Right cardiac atrium (tissue), 5 donors: ENCODE measurements at regions not wholly inside any gene's neighbourhood (a gene's known extent, or its start where the extent isn't known, plus 50 kb on each side); places are given as distances from the start of the nearest gene placed in this dataset.
A peak's percentile ranks its signal among the peaks of the same experiment; 100 is the strongest.

Source experiments
- ATAC-seq, 2 donors: fragments of 200-7000 bp; cut with Tn5 transposase; one replicate each; pipeline versions ENCODE4 v1.8.0 to v1.9.1; 2020; ENCODE audit warnings: moderate library complexity in 2 of 2, mild to moderate bottlenecking in 1 of 2
- DNase-seq, 3 donors: peaks; one replicate each; pipeline ENCODE4 v3.0.0-alpha.2; 2020
- H3K27ac ChIP-seq: one replicate; pipeline ENCODE4 v1.5.1; 2013; ENCODE audit warnings: mild to moderate bottlenecking, low read length, control low read depth, moderate library complexity
- H3K27me3 ChIP-seq: one replicate; pipeline ENCODE4 v1.6.1; 2013; ENCODE audit not compliant: control insufficient read depth, insufficient read depth
- H3K4me1 ChIP-seq: one replicate; pipeline ENCODE4 v1.6.1; 2013; ENCODE audit warnings: low read length; ENCODE audit not compliant: control insufficient read depth, insufficient read depth
- H3K4me3 ChIP-seq: one replicate; pipeline ENCODE4 v1.5.1; 2013; ENCODE audit warnings: low read length, control low read depth
- H3K9me3 ChIP-seq: one replicate; pipeline ENCODE4 v1.6.1; 2013; ENCODE audit warnings: low read length; ENCODE audit not compliant: control insufficient read depth
- WGBS: extraction: QIAGEN DNeasy Blood & Tissue Kit; methylation state at CpG from one replicate; pipeline ENCODE4 v1.1.7; 2013; 5-methylcytosine and 5-hydroxymethylcytosine counted together
- intact Hi-C, 4 donors: fragments of 100-400 bp; cut with DNase I; formaldehyde crosslinking; loops; one replicate each; pipeline versions ENCODE4 v1.11.0 to v1.14.0; 2022 to 2023
- donor health status: healthy with polysubstance abuse.
- donor health status: DM: no; HTN: yes; CAD: no.
- donor health status: DM: no; HTN: no; CAD: no.
- donor health status: DM: no; HTN: yes; CAD: no; lungs with severe emphysema.
- donor health status: DM: yes; HTN: yes; CAD: no.

- DNase-seq (no peak), ATAC-seq (no peak)
- Histone ChIP-seq H3K4me1 (no peaks in the 10 kb centered on the region), H3K4me3 (no peak overlapping the region), H3K9me3 (no peaks in the 10 kb centered on the region), H3K27ac (no peak overlapping the region), H3K27me3 (no peaks in the 10 kb centered on the region)
- intact Hi-C loops = loop anchor here in 1 of 4 donors (10.0 kb wide), 2 partner anchors 108 to 388 kb away; no protein-coding TSS in a partner anchor
Observed at GRCh38 chr3:124463234-124463633, 267.0 kb upstream of the UMPS start.

GRCh38 chr3:124467980-124468902, 262.0 kb upstream of the UMPS start:
- H3K4me1 ChIP-seq = no peaks in the 10 kb centered on the region
- H3K9me3 ChIP-seq = no peaks in the 10 kb centered on the region
- no peak overlapping the region for H3K27ac ChIP-seq
- 67% methylated on average over 10 of the region's 10 CpGs for WGBS
- peak; percentile 69 to 83 for ATAC-seq
- intact Hi-C loops = loop anchor here (2.0 to 10.0 kb wide), 5 partner anchors 113 to 451 kb away; no protein-coding TSS in a partner anchor
- peak; percentile 27 to 63 (median 60) for DNase-seq
- no peak overlapping the region for H3K4me3 ChIP-seq
- no peaks in the 10 kb centered on the region for H3K27me3 ChIP-seq

- Histone ChIP-seq H3K9me3 (no peaks in the 10 kb centered on the region), H3K4me1 (no peaks in the 10 kb centered on the region), H3K27me3 (no peaks in the 10 kb centered on the region), H3K27ac (no peak overlapping the region), H3K4me3 (no peak overlapping the region)
- DNase-seq (no peak), ATAC-seq (no peak)
- intact Hi-C loops = loop anchor here (2.0 to 10.0 kb wide), 5 partner anchors 115 to 452 kb away; no protein-coding TSS in a partner anchor
- WGBS = 81% methylated on average over 5 of the region's 5 CpGs
Observed at GRCh38 chr3:124469555-124469954, 260.7 kb upstream of the UMPS start.

GRCh38 chr3:124478830-124479229, 251.4 kb upstream of the UMPS start:
- intact Hi-C loops = no loop called here
- Histone ChIP-seq H3K4me1 (no peaks in the 10 kb centered on the region), H3K4me3 (no peak overlapping the region), H3K27ac (no peak overlapping the region), H3K9me3 (no peaks in the 10 kb centered on the region), H3K27me3 (no peaks in the 10 kb centered on the region)
- DNase-seq = no peak
- WGBS = 97% methylated on average over 2 of the region's 2 CpGs
- ATAC-seq = no peak

- Histone ChIP-seq H3K27me3 (no peaks in the 10 kb centered on the region), H3K4me1 (no peaks in the 10 kb centered on the region), H3K27ac (no peak overlapping the region), H3K4me3 (no peak overlapping the region), H3K9me3 (no peaks in the 10 kb centered on the region)
- ATAC-seq = no peak
- 82% methylated on average over 2 of the region's 2 CpGs for WGBS
- no peak for DNase-seq
- intact Hi-C loops = no loop called here
Observed at GRCh38 chr3:124483915-124484470, 246.3 kb upstream of the UMPS start.

- DNase-seq (no peak), ATAC-seq (no peak)
- no peaks in the 10 kb centered on the region for H3K27me3 ChIP-seq
- WGBS = 72% methylated on average over 2 of the region's 2 CpGs
- H3K4me1 ChIP-seq = no peaks in the 10 kb centered on the region
- intact Hi-C loops = no loop called here
- no peaks in the 10 kb centered on the region for H3K9me3 ChIP-seq
- no peak overlapping the region for H3K27ac ChIP-seq
- H3K4me3 ChIP-seq = no peak overlapping the region
Observed at GRCh38 chr3:124486324-124486723, 243.9 kb upstream of the UMPS start.

GRCh38 chr3:124489506-124489905, 240.7 kb upstream of the UMPS start:
- H3K4me1 ChIP-seq = no peaks in the 10 kb centered on the region
- no peaks in the 10 kb centered on the region for H3K27me3 ChIP-seq
- intact Hi-C loops = no loop called here
- no peaks in the 10 kb centered on the region for H3K9me3 ChIP-seq
- no peak for ATAC-seq
- DNase-seq = no peak
- no peak overlapping the region for H3K27ac ChIP-seq
- no peak overlapping the region for H3K4me3 ChIP-seq

GRCh38 chr3:124491098-124491497, 239.2 kb upstream of the UMPS start:
- DNase-seq (no peak), ATAC-seq (no peak)
- Histone ChIP-seq H3K9me3 (no peaks in the 10 kb centered on the region), H3K27ac (no peak overlapping the region), H3K4me3 (no peak overlapping the region), H3K27me3 (no peaks in the 10 kb centered on the region), H3K4me1 (no peaks in the 10 kb centered on the region)
- intact Hi-C loops = loop anchor here in 2 of 4 donors (5.0 kb wide), 1 partner anchor 61 kb away; no protein-coding TSS in a partner anchor
- WGBS = 72% methylated on average over 8 of the region's 8 CpGs

GRCh38 chr3:124491875-124492274, 238.4 kb upstream of the UMPS start:
- H3K27me3 ChIP-seq = no peaks in the 10 kb centered on the region
- ATAC-seq (no peak), DNase-seq (no peak)
- intact Hi-C loops = loop anchor here in 2 of 4 donors (5.0 kb wide), 1 partner anchor 60 kb away; no protein-coding TSS in a partner anchor
- no peak overlapping the region for H3K27ac ChIP-seq
- H3K9me3 ChIP-seq = no peaks in the 10 kb centered on the region
- H3K4me3 ChIP-seq = no peak overlapping the region
- 94% methylated on average over 3 of the region's 3 CpGs for WGBS
- no peaks in the 10 kb centered on the region for H3K4me1 ChIP-seq

GRCh38 chr3:124492824-124493223, 237.4 kb upstream of the UMPS start:
- intact Hi-C loops = loop anchor here in 2 of 4 donors (5.0 kb wide), 1 partner anchor 59 kb away; no protein-coding TSS in a partner anchor
- Histone ChIP-seq H3K4me1 (no peaks in the 10 kb centered on the region), H3K9me3 (no peaks in the 10 kb centered on the region), H3K4me3 (no peak overlapping the region), H3K27ac (no peak overlapping the region), H3K27me3 (no peaks in the 10 kb centered on the region)
- 80% methylated on average over 4 of the region's 4 CpGs for WGBS
- DNase-seq (peak in 2 of 3 donors; percentile 20 to 52), ATAC-seq (peak in 1 of 2 donors; percentile 30)

- no peaks in the 10 kb centered on the region for H3K27me3 ChIP-seq
- DNase-seq (no peak), ATAC-seq (no peak)
- H3K9me3 ChIP-seq = no peaks in the 10 kb centered on the region
- WGBS = 71% methylated on average over 2 of the region's 2 CpGs
- no peak overlapping the region for H3K4me3 ChIP-seq
- intact Hi-C loops = no loop called here
- no peaks in the 10 kb centered on the region for H3K4me1 ChIP-seq
- no peak overlapping the region for H3K27ac ChIP-seq
Observed at GRCh38 chr3:124496061-124496460, 234.2 kb upstream of the UMPS start.
